ENCODE measurements at regions not wholly inside any gene's neighbourhood (a gene's known extent, or its start where the extent isn't known, plus 50 kb on each side); places are given as distances from the start of the nearest gene placed in this dataset.
"Not testable (repeated sequence)": the region's sequence is repeated elsewhere in the genome, so short reads cannot be mapped to it uniquely, and the experiment has no call there.

DNA sequence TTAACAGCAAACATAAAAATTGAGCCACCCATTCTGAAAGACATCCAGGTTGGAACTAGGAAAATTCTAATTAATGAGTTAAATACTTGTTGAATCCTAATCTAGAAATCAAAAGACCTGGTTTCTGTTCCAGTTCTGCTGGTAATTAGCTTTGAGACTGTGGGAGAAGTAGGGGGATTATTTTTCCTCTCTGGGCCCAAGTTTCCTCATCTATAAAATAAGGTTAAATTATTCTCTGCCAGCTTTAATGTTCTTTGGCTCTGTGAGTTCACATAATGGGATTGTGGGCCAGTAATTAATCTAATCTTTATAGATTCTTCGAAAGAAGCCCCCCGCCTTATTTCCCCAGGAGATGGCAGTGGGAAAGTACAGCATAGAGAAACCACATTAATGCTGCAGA lies 104.6 kb downstream of the ENC1 start:
- no peak for DNase-seq (ENCODE audit: extremely low read depth, low read depth, low spot score)

GRCh38 chr5:74534397-74535129 lies 106.0 kb downstream of the ENC1 start:
- DNase-seq (ENCODE audit: extremely low read depth, low read depth, low spot score), result no peak

- no peak for DNase-seq (ENCODE audit: extremely low read depth, low read depth, low spot score)
These were observed 110.0 kb downstream of the ENC1 start for GRCh38 chr5:74530326-74531050.

DNA sequence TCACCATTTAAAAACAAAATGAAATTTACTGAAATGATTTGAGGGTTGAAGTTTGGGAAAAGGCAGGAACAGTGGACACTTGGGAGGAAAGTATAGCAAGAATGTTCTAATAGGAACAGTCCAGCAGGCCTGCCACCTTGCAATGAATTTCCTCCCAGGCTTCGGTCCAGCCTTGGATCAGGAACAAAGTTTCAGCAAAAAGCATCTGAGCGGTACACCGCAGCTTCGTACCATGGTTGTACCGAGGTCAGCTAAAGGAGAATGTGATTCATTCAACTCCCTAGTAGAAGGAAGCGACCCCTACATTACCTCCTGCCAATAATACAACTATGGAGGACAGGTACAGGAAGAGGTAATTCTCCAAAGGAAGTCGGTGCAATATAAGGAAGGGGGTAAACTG lies 111.4 kb downstream of the ENC1 start:
- DNase-seq (ENCODE audit: extremely low read depth, low read depth, low spot score), result no peak

- DNase-seq (ENCODE audit: extremely low read depth, low read depth, low spot score), result no peak
These were observed 114.4 kb downstream of the ENC1 start for GRCh38 chr5:74526111-74526510.

GRCh38 chr5:74524767-74525166 lies 115.8 kb downstream of the ENC1 start:
- not testable (repeated sequence) for DNase-seq (ENCODE audit: extremely low read depth, low read depth, low spot score)

DNA sequence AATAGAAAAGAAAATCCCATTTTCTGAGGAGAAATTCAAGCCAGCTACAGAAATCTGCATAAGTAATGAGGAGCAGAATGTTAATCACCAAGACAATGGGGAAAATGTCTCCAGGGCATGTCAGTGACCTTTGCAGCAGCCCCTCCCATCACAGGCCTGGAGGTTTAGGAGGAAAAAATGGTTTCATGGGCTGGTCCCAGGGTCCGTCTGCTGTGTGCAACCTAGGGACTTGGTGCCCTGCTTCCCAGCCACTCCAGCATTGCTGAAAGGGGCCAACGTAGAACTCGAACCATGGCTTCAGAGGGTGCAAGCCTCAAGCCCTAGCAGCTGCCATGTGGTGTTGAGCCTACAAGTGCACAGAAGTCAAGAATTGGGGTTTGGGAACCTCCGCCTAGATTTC lies 116.8 kb downstream of the ENC1 start:
- DNase-seq (ENCODE audit: extremely low read depth, low read depth, low spot score), result not testable (repeated sequence)

- not testable (repeated sequence) for DNase-seq (ENCODE audit: extremely low read depth, low read depth, low spot score)
These were observed 117.7 kb downstream of the ENC1 start for GRCh38 chr5:74522838-74523237.

DNA sequence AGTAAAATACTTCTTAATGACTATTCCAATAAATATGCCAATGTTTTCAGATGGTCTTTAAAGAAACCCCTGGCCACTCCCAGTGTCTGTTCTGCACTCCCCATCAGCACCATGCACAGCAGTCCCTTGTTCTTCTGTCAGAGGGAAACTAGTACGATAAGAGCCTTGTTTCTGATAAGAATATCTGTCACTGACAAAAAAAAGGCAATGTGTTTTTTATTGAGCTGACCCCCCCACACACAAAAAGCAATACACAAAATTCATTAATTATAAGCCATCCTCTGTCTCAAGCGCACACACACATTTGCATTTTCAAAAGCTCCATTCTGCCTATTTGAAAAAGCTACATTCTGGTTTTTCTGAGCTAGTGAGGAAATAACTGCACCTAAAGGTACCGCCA lies 119.1 kb downstream of the ENC1 start:
- DNase-seq (ENCODE audit: extremely low read depth, low read depth, low spot score), result no peak

GRCh38 chr5:74519679-74520078 lies 120.8 kb downstream of the ENC1 start:
- no peak for DNase-seq (ENCODE audit: extremely low read depth, low read depth, low spot score)

GRCh38 chr5:74519161-74519571 lies 121.4 kb downstream of the ENC1 start:
- no peak for DNase-seq (ENCODE audit: extremely low read depth, low read depth, low spot score)

DNA sequence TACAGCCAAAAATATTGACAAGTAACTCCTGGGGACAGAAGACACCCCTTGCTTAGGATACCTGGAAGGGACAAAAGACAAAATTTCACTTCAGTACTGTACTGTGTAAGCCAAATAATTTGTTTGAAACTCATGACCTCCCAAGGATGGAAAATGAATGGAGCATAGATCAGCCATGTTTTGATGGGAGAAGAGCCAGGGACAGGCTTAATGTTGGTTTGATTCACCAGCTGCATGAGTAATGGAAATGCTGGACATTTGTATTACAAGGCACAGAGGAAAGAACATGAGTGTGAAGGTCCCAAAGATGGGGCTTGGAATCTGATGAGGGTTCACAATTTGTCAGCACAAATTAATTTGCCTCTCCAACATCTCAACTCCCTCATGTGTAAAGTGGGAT lies 122.8 kb downstream of the ENC1 start:
- DNase-seq (ENCODE audit: extremely low read depth, low read depth, low spot score), result no peak

DNA sequence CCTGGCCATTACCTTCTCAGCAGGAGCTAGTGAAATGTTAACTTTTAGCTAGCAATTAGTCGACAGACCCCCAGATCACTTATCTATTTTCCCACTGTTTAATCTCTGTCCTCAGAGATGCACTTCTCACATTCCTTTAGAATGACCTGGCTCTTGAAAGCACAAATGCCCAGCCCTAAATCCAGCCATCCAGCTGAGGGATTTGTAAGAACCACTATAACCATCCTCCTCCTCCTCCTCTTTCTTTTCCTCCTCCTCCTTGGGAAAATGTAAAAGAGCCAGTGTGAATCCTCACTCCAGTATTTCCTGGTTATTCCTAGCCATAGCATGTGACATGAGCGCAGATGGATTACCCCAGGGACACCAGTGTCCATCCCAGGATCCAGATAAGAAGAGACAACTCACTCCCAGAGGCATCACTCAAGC lies 124.3 kb downstream of the ENC1 start:
- DNase-seq (ENCODE audit: extremely low read depth, low read depth, low spot score), result no peak

- no peak for DNase-seq (ENCODE audit: extremely low read depth, low read depth, low spot score)
These were observed 125.5 kb downstream of the ENC1 start for GRCh38 chr5:74514888-74515551.

DNA sequence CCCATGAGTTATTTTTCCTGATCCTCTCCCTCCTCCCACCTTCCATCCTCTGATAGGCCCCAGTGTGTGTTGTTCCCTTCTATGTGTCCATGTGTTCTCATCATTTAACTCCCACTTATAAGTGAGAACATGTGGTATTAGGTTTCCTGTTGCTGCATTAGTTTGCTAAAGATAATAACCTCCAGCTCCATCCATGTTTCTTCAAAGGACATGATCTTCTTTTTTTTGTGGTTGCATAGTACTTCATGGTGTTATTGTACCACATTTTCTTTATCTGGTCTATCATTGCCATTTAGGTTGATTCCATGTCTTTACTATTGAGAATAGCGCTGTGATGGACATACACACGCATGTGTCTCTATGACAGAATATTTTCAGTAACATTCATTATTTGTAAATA lies 128.8 kb downstream of the ENC1 start:
- not testable (repeated sequence) for DNase-seq (ENCODE audit: extremely low read depth, low read depth, low spot score)

DNA sequence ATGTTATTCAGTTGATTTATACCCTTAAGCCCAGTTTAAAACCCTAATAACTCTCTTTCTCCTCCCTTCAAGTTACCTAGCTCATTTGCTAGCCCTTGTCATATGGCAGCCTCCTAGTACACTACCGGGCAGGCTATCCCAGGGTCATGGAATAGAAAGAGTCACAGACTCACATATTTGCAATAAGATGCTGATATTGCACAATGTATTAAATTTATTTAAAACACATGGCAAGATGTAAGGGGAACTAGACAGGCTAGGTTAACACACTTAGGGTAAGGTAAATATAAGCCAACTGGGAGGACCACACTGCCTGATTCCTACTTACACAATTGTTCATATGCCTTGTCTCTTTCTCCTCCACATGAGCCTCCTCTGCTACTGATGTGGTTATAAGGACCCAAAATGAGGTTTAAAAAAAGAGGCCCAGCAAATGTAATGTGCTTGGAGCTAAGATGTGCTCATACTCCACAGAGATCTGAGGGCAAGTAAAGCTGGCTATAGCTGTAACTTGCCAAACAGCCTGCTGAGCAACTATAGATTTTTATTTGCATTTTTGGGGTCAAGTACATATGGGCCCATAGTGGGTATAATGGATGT lies 130.0 kb downstream of the ENC1 start:
- DNase-seq (ENCODE audit: extremely low read depth, low read depth, low spot score), result no peak

DNA sequence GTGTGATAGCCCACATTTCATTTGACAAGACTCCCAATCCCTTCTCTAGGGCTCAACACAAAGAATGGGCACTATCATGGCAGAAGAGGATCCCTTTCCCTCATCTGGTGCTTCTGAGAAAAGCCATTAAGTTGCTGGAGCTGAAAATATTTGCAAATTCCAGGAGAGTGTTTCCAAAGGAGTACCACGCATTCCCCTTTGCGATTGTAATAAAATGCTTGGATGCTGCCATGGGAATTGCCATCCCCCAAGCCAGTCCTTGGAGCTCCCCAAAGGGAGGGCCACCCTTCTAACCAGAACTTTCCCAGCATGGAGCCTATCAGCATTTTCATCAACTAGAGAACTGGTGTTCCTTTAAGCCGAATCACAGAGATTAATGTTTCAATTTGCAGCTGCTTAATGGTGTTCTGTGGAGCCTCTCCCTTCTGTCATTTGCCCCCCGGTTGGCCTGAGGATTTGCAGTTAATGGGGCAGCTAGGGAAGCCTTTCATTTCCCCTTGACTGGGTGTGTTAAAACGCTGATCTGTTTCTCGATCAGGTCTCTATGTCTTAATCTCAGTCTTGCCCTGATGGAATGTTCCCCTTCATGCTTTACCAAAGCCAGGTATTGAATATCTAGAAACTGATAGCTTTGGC lies 133.0 kb downstream of the ENC1 start:
- DNase-seq (ENCODE audit: extremely low read depth, low read depth, low spot score), result no peak

GRCh38 chr5:74506119-74506518 lies 134.4 kb downstream of the ENC1 start:
- no peak for DNase-seq (ENCODE audit: extremely low read depth, low read depth, low spot score)

GRCh38 chr5:74504463-74504862 lies 136.1 kb downstream of the ENC1 start:
- no peak for DNase-seq (ENCODE audit: extremely low read depth, low read depth, low spot score)

DNA sequence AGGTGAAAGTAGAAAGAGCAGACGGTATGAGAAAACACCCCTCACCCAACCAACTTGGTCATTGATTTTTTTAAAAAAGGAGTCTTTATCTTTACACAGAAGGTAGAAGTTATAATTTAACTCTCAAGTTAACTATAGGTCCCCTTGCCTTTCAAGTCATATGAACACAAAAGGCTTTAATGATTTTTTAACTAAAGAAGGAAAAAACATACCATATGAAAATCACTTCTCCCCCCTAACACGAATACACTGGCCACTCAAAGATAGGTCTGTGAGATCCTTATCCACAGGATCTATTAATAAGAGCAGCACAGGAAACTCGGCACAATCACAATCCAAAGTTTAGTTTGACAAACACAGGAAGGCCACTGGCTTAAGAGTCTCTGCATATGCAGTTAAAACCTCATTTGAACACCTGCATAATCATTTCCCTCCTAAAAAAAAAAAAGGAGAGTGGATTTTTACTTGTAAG lies 138.0 kb downstream of the ENC1 start:
- peak; percentile 33 for DNase-seq (ENCODE audit: extremely low read depth, low read depth, low spot score)

Data from glomerular endothelial cell (primary cell).